Adrenal gland (tissue), 5 donors: ENCODE measurements at regions not wholly inside any gene's neighbourhood (a gene's known extent, or its start where the extent isn't known, plus 50 kb on each side); places are given as distances from the start of the nearest gene placed in this dataset.

ENCODE experiments used
- CTCF ChIP-seq, 6 experiments: fragments of 450-650 bp in 4 of 6; fragments of 200-600 bp in 2 of 6; sonication (generic) in 1 of 6; IDR thresholded peaks; 1 replicate in 5 of 6; 2 replicates in 1 of 6; pipeline versions ENCODE4 v1.5.1 to v1.8.0; 2016 to 2021; ENCODE audit warnings: antibody characterized with exemption in 6 of 6, mild to moderate bottlenecking in 2 of 6, moderate library complexity in 1 of 6
- POLR2A ChIP-seq, 2 donors: fragments of 450-650 bp; IDR thresholded peaks; one replicate each; pipeline ENCODE4 v1.6.1; 2017; ENCODE audit warnings: antibody characterized with exemption in 2 of 2, mild to moderate bottlenecking in 2 of 2, moderate library complexity in 1 of 2
- donor health status: DM: no; HTN: no; CAD: no.

GRCh38 chr10:94052866-94053791 is 59.4 kb downstream of the PLCE1 start:
- TF ChIP-seq CTCF (IDR thresholded peaks at IDR 0.05), result no peak
- no peak for TF ChIP-seq POLR2A (IDR thresholded peaks at IDR 0.05)
